Bronchial epithelial cell (primary cell): ENCODE measurements at regions not wholly inside any gene's neighbourhood (a gene's known extent, or its start where the extent isn't known, plus 50 kb on each side); places are given as distances from the start of the nearest gene placed in this dataset.
"Not testable (repeated sequence)": the region's sequence is repeated elsewhere in the genome, so short reads cannot be mapped to it uniquely, and the experiment has no call there.

Experiments used
- DNase-seq: peaks from one replicate; pipeline ENCODE4 v3.0.0-alpha.2; 2010; ENCODE audit warnings: low read depth
- FAIRE-seq: peaks from 2 replicates; lab custom pipeline; 2011; peaks lifted over from hg19 to GRCh38; lab: Jason Lieb, UNC
- H3K27me3 ChIP-seq: 2 replicates; pipeline ENCODE4 v1.5.1; 2011; ENCODE audit warnings: low read length; ENCODE audit not compliant: control insufficient read depth, insufficient read depth
- H3K36me3 ChIP-seq: 2 replicates; pipeline ENCODE4 v1.5.1; 2011; ENCODE audit warnings: low read length; ENCODE audit not compliant: control insufficient read depth, insufficient read depth
- H3K4me3 ChIP-seq: 2 replicates; pipeline ENCODE4 v1.5.1; 2011; ENCODE audit warnings: mild to moderate bottlenecking, low read depth, low read length, control low read depth
- CTCF ChIP-seq: IDR thresholded peaks from 2 replicates; pipeline ENCODE4 v1.5.1; 2011; ENCODE audit warnings: mild to moderate bottlenecking, moderate library complexity, low read length, control low read depth, inconsistent platforms; ENCODE audit not compliant: insufficient read depth, severe bottlenecking

DNA sequence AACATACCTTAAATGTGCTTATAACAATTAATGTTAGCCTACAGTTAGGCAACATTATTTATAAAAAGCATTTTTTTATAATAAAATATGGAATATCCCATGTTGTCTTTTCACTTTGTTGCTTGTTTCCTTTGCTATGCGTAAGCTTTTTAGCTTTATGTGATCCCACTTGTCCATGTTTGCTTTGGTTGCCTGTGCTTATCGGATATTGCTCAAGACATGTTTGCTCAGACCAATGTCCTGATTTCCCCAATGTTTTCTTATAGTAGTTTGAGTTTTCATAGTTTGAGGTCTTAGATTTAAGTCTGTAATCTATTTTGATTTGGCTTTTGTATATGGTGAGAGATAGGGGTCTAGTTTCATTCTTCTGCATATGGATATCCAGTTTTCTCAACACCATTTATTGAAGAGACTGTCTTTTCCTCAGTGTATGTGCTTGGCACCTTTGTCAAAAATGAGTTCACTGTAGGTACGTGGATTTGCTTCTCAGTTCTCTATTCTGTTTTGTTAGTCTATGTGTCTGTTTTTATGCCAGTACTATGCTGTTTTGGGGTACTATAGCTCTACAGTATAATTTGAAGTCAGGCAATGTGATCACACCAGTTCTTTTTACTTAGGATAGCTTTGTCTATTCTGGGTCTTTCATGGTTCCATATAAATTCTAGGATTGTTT, 592.7 kb upstream of the SEMA6D start:
- Histone ChIP-seq H3K36me3 (no peaks in the 10 kb centered on the region), H3K4me3 (no peak overlapping the region), H3K27me3 (no peaks in the 10 kb centered on the region)
- TF ChIP-seq CTCF = no peak
- DNase-seq (peak; percentile 22), FAIRE-seq (no peak)

DNA sequence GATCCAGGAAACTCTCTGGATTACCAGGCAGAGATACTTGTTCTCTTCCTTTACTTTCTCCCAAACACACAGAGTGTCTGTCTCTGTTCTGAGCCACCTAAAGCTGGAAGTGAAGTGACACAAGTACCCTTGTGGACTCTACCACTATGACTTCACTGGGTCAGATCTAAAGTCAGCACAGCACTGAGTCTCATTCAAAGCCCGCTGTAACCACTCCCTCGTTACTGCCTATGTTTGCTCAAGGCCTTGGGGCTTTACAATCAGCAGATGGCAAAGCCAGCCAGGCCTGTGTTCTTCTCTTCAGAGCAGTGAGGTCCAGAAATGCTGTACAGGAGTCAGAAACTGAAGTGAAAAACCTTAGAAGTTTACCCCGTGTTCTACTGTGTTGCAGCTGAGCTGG, 588.3 kb upstream of the SEMA6D start:
- no peak overlapping the region for H3K4me3 ChIP-seq
- no peak for DNase-seq
- no peaks in the 10 kb centered on the region for H3K27me3 ChIP-seq
- no peak for FAIRE-seq
- no peaks in the 10 kb centered on the region for H3K36me3 ChIP-seq
- no peak for TF ChIP-seq CTCF

DNA sequence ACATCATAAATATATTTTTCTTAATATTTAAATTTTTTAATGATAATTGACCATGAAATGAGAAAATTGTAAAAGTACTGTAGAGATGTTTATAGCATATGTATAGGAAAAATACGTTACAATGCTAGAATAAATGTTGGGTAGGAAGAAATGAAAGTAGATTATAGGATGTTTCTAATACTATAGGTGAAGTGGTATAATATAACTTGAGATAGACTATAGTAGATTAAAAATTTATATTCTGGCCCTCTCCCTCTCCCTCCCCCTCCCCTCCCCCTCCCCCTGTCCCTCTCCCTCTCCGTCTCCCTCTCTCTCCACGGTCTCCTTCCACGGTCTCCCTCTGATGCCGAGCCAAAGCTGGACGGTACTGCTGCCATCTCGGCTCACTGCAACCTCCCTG, 585.9 kb upstream of the SEMA6D start:
- not testable (repeated sequence) for DNase-seq, H3K4me3 ChIP-seq, H3K27me3 ChIP-seq, FAIRE-seq, H3K36me3 ChIP-seq

- FAIRE-seq = no peak
- Histone ChIP-seq H3K4me3 (no peak overlapping the region), H3K36me3 (no peaks in the 10 kb centered on the region), H3K27me3 (no peaks in the 10 kb centered on the region)
- TF ChIP-seq CTCF = no peak
- DNase-seq = no peak
These were observed 582.0 kb upstream of the SEMA6D start for GRCh38 chr15:47135267-47135666.

DNA sequence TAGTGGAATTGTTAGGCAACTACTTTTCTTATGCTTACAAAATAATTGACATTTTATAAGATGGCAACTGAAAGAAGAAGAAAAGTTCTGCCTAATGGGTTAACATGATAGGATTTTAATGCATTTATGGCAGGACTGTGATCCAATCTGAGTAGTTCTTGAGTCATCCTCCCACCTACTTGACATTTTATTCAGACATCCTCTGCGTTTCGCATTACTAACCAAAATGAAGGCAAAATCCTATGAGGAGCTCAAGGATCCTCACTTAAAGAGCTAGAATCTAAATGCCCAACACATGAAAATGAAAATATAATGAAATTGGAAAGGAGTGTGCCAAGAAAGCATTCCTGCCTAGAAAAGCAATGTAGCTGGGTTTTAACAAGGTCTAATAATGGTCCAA, 581.1 kb upstream of the SEMA6D start:
- TF ChIP-seq CTCF = no peak
- no peak for FAIRE-seq

DNA sequence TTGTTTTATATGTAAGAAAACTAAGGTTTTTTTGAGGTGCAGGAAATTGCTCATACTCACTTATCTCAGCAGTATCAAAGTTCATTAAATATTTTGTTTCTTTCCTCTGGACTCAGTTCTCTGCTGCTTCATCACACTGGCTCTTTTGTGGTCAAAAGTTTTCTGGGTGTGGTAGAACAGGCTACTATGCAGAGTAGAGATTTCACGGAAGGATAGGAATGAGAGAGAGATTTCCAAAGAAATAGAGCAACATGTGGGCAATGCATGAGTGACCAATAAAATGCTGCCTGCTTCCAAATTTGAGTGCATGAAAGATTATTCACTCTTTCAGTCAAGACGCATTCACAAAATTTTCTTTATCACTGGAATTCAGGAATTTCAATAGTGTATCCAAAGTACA, 577.3 kb upstream of the SEMA6D start:
- DNase-seq (no peak), FAIRE-seq (no peak)
- Histone ChIP-seq H3K27me3 (no peaks in the 10 kb centered on the region), H3K36me3 (no peaks in the 10 kb centered on the region), H3K4me3 (no peak overlapping the region)
- TF ChIP-seq CTCF = no peak

More for the DNA sequence above, 581.1 kb upstream of the SEMA6D start:
- Histone ChIP-seq H3K4me3 (no peak overlapping the region), H3K36me3 (no peaks in the 10 kb centered on the region), H3K27me3 (no peaks in the 10 kb centered on the region)
- DNase-seq = peak; percentile 8
